ENCODE measurements at regions not wholly inside any gene's neighbourhood (a gene's known extent, or its start where the extent isn't known, plus 50 kb on each side); places are given as distances from the start of the nearest gene placed in this dataset.

- no peak for TF ChIP-seq CTCF (IDR thresholded peaks at IDR 0.05)
- no peak for TF ChIP-seq POLR2A (IDR thresholded peaks at IDR 0.05)
These were observed 70.7 kb upstream of the TEX13C start for GRCh38 chrX:125248931-125249330.
